CD14-positive monocyte (primary cell): ENCODE measurements at regions not wholly inside any gene's neighbourhood (a gene's known extent, or its start where the extent isn't known, plus 50 kb on each side); places are given as distances from the start of the nearest gene placed in this dataset.

Experiments used
- DNase-seq, 3 donors: peaks; one replicate each; pipeline ENCODE4 v3.0.0-alpha.2; 2011 to 2022
- H2AFZ ChIP-seq: 2 replicates; pipeline ENCODE4 v1.6.0; 2012; ENCODE audit warnings: mild to moderate bottlenecking, low read depth, low read length, inconsistent platforms; ENCODE audit not compliant: insufficient read depth, poor library complexity, severe bottlenecking
- H3K27ac ChIP-seq, 2 donors: 1 replicate in 1 of 2; 2 replicates in 1 of 2; pipeline ENCODE4 v1.5.1; 2012 to 2013; ENCODE audit warnings: low read length in 2 of 2, control low read depth in 1 of 2, inconsistent platforms in 1 of 2, low read depth in 1 of 2, mild to moderate bottlenecking in 1 of 2
- H3K27me3 ChIP-seq, 2 donors: one replicate each; pipeline versions ENCODE4 v1.6.0 to v1.6.1; 2011 to 2013; ENCODE audit warnings: low read length in 2 of 2; ENCODE audit not compliant: control insufficient read depth in 2 of 2, insufficient read depth in 2 of 2
- H3K36me3 ChIP-seq, 2 donors: replicated peaks in 1 of 2; 1 replicate in 1 of 2; 2 replicates in 1 of 2; pipeline versions ENCODE4 v1.5.1 to v1.6.1; 2012 to 2013; ENCODE audit warnings: low read length in 2 of 2, control low read depth in 1 of 2, inconsistent platforms in 1 of 2, mild to moderate bottlenecking in 1 of 2; ENCODE audit not compliant: insufficient read depth in 2 of 2, control insufficient read depth in 1 of 2
- H3K4me1 ChIP-seq, 2 donors: 1 replicate in 1 of 2; 2 replicates in 1 of 2; pipeline versions ENCODE4 v1.5.1 to v1.6.1; 2012 to 2013; ENCODE audit warnings: low read length in 2 of 2, control low read depth in 1 of 2, inconsistent platforms in 1 of 2, mild to moderate bottlenecking in 1 of 2, moderate library complexity in 1 of 2; ENCODE audit not compliant: insufficient read depth in 2 of 2, control insufficient read depth in 1 of 2
- H3K4me2 ChIP-seq: replicated peaks from 2 replicates; pipeline ENCODE3; 2012; ENCODE audit warnings: low read length, moderate library complexity, mild to moderate bottlenecking; ENCODE audit not compliant: poor library complexity, severe bottlenecking; ENCODE audit errors: extremely low read depth
- H3K4me3 ChIP-seq, 3 experiments: fragments of 200-600 bp in 1 of 3; sonication (generic) in 1 of 3; replicated peaks in 1 of 3; 1 replicate in 2 of 3; 2 replicates in 1 of 3; pipeline ENCODE4 v1.5.1; 2011 to 2013; ENCODE audit warnings: low read length in 3 of 3, mild to moderate bottlenecking in 3 of 3, control low read depth in 2 of 3, low read depth in 2 of 3, inconsistent platforms in 1 of 3, moderate library complexity in 1 of 3
- H3K79me2 ChIP-seq: 2 replicates; pipeline ENCODE4 v1.6.0; 2012; ENCODE audit warnings: mild to moderate bottlenecking, control low read depth, inconsistent platforms, low read length, moderate library complexity; ENCODE audit not compliant: insufficient read depth
- H3K9ac ChIP-seq: 2 replicates; pipeline ENCODE4 v1.6.0; 2017; ENCODE audit warnings: low read length, mild to moderate bottlenecking; ENCODE audit not compliant: insufficient read depth, poor library complexity, severe bottlenecking
- H3K9me3 ChIP-seq, 2 donors: replicated peaks in 1 of 2; 1 replicate in 1 of 2; 2 replicates in 1 of 2; pipeline versions ENCODE4 v1.5.1 to v1.6.1; 2012 to 2013; ENCODE audit warnings: low read length in 2 of 2, control low read depth in 1 of 2; ENCODE audit not compliant: control insufficient read depth in 1 of 2, insufficient read depth in 1 of 2
- H4K20me1 ChIP-seq: 2 replicates; pipeline ENCODE4 v1.6.0; 2012; ENCODE audit warnings: mild to moderate bottlenecking, low read length, control low read depth, moderate library complexity; ENCODE audit not compliant: insufficient read depth
- H3K27ac Mint-ChIP-seq, 7 donors: one replicate each; pipeline ENCODE4 v1.8.0; 2020; ENCODE audit warnings: mild to moderate bottlenecking in 7 of 7, mixed read lengths in 7 of 7, moderate library complexity in 6 of 7, inconsistent platforms in 2 of 7
- H3K27me3 Mint-ChIP-seq, 3 donors: one replicate each; pipeline ENCODE4 v1.8.0; 2021 to 2022; ENCODE audit warnings: low read depth in 3 of 3, mild to moderate bottlenecking in 3 of 3, mixed read lengths in 3 of 3, moderate library complexity in 3 of 3, inconsistent platforms in 1 of 3
- H3K36me3 Mint-ChIP-seq, 2 donors: one replicate each; pipeline ENCODE4 v1.8.0; 2020; ENCODE audit warnings: mixed read lengths in 2 of 2, inconsistent platforms in 1 of 2, mild to moderate bottlenecking in 1 of 2
- H3K4me1 Mint-ChIP-seq: one replicate; pipeline ENCODE4 v1.8.0; 2020; ENCODE audit warnings: mild to moderate bottlenecking, mixed read lengths
- H3K4me3 Mint-ChIP-seq, 2 donors: one replicate each; pipeline ENCODE4 v1.8.0; 2020; ENCODE audit warnings: mild to moderate bottlenecking in 2 of 2, mixed read lengths in 2 of 2, moderate library complexity in 1 of 2
- H3K9me3 Mint-ChIP-seq, 7 donors: one replicate each; pipeline ENCODE4 v1.8.0; 2020 to 2022; ENCODE audit warnings: mixed read lengths in 7 of 7, mild to moderate bottlenecking in 6 of 7, moderate library complexity in 6 of 7, inconsistent platforms in 2 of 7
- CTCF ChIP-seq: fragments of 200-600 bp; IDR thresholded peaks from one replicate; pipeline ENCODE4 v1.8.0; 2022; ENCODE audit warnings: antibody characterized with exemption, mild to moderate bottlenecking
- intact Hi-C, 2 donors: fragments of 100-400 bp; cut with micrococcal nuclease; formaldehyde crosslinking; loops; one replicate each; pipeline versions ENCODE4 v1.15.0 to v1.15.1; 2023

- Histone ChIP-seq H4K20me1 (no peaks in the 10 kb centered on the region), H3K27me3 (no peaks in the 10 kb centered on the region), H3K9me3 (peaks cover 7 to 10% of the 10 kb centered on the region in 2 donors), H3K27ac (no peak overlapping the region), H3K36me3 (no peaks in the 10 kb centered on the region), H3K4me2 (no peak overlapping the region), H2AFZ (no peak overlapping the region), H3K9ac (no peak overlapping the region), H3K79me2 (no peaks in the 10 kb centered on the region), H3K4me1 (no peaks in the 10 kb centered on the region), H3K4me3 (no peak overlapping the region)
- no peak overlapping the region for H3K27ac Mint-ChIP-seq
- H3K4me1 Mint-ChIP-seq = no peaks in the 10 kb centered on the region
- no peak overlapping the region for H3K4me3 Mint-ChIP-seq
- no peak for TF ChIP-seq CTCF
- peaks cover 0 to 13% (median 6%) of the 10 kb centered on the region in 7 donors for H3K9me3 Mint-ChIP-seq
- intact Hi-C loops = no loop called here
- no peak for DNase-seq
- no peaks in the 10 kb centered on the region for H3K27me3 Mint-ChIP-seq
- no peaks in the 10 kb centered on the region for H3K36me3 Mint-ChIP-seq
Observed at GRCh38 chr13:38103851-38104250, 234.3 kb upstream of the TRPC4 start.

GRCh38 chr13:38099751-38100150 lies 230.2 kb upstream of the TRPC4 start:
- TF ChIP-seq CTCF = no peak
- Histone ChIP-seq H3K9ac (no peak overlapping the region), H3K36me3 (no peaks in the 10 kb centered on the region), H2AFZ (no peak overlapping the region), H4K20me1 (no peaks in the 10 kb centered on the region), H3K4me3 (no peak overlapping the region), H3K4me2 (no peak overlapping the region), H3K27ac (no peak overlapping the region), H3K4me1 (no peaks in the 10 kb centered on the region), H3K9me3 (peaks cover 7 to 10% of the 10 kb centered on the region in 2 donors), H3K79me2 (no peaks in the 10 kb centered on the region), H3K27me3 (no peaks in the 10 kb centered on the region)
- no peaks in the 10 kb centered on the region for H3K27me3 Mint-ChIP-seq
- no peaks in the 10 kb centered on the region for H3K36me3 Mint-ChIP-seq
- H3K9me3 Mint-ChIP-seq = peaks cover 0 to 6% (median 2%) of the 10 kb centered on the region in 7 donors
- H3K27ac Mint-ChIP-seq = no peak overlapping the region
- DNase-seq = no peak
- H3K4me1 Mint-ChIP-seq = no peaks in the 10 kb centered on the region
- intact Hi-C loops = no loop called here
- H3K4me3 Mint-ChIP-seq = no peak overlapping the region
